Motor neuron (in vitro differentiated cells): ENCODE measurements at regions not wholly inside any gene's neighbourhood (a gene's known extent, or its start where the extent isn't known, plus 50 kb on each side); places are given as distances from the start of the nearest gene placed in this dataset.

Source experiments
- ATAC-seq, 8 experiments: fragments of 200-7000 bp; cut with Tn5 transposase; replicated peaks in 6 of 8; 2 replicates each; pipeline ENCODE4 v1.8.0; 2021; ENCODE audit warnings: mild to moderate bottlenecking in 8 of 8, moderate library complexity in 8 of 8
- H3K27ac ChIP-seq, 2 donors: fragments of 250-450 bp; sonication (Bioruptor Pico); 2 replicates each; pipeline ENCODE4 v1.9.0; 2021; ENCODE audit warnings: antibody characterized with exemption in 2 of 2, mild to moderate bottlenecking in 2 of 2, moderate library complexity in 1 of 2
- H3K4me1 ChIP-seq, 2 donors: fragments of 250-450 bp; sonication (Bioruptor Pico); replicated peaks in 1 of 2; 2 replicates each; pipeline ENCODE4 v1.6.1; 2021; ENCODE audit warnings: antibody characterized with exemption in 2 of 2, mild to moderate bottlenecking in 2 of 2, moderate library complexity in 1 of 2
- H3K4me3 ChIP-seq, 5 donors: fragments of 250-450 bp; sonication (Bioruptor Pico); 2 replicates each; pipeline ENCODE4 v1.9.0; 2021; ENCODE audit warnings: antibody characterized with exemption in 5 of 5, mild to moderate bottlenecking in 5 of 5, moderate library complexity in 4 of 5
- WGBS, 10 experiments: fragments of 450-650 bp; shearing (Covaris generic); methylation state at CpG; one replicate each; pipeline ENCODE4 v1.0.0; 2022; 5-methylcytosine and 5-hydroxymethylcytosine counted together
- in situ Hi-C, 9 experiments: fragments of 400-800 bp; cut with MboI; loops; one replicate each; pipeline ENCODE4 v1.15.0; 2021; ENCODE audit warnings: low sequenced_read_pairs in 9 of 9, low pct_unique_long_range_greater_than_20kb in 2 of 9; ENCODE audit not compliant: unreplicated experiment in 9 of 9

DNA sequence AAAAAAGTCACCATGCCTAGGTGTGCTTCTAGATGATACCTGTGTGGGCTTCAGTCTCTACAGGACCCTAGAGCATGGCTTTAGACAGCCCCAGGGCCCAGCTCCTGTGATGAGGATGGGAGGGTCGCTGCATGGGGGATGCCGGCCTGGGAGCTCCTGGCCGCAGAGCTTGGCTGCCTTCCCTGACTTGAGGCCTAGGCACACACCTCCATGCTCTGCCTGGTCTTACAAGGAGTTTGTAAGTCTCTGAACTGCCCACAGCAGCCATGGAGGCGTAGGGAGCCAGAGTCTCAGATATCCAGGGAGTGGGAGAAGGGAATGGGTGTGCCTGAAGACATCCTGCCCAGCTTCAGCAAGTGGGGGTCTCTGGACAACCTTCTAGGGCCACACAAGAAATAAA lies 149.5 kb upstream of the MYL2 start:
- ATAC-seq, result no peak
- Histone ChIP-seq H3K27ac (no peak overlapping the region), H3K4me1 (peaks cover 9 to 13% of the 10 kb centered on the region in 2 donors), H3K4me3 (no peak overlapping the region)
- in situ Hi-C loops, result no loop called here
- WGBS, 10 experiments, result 17 to 100% (median 40%) methylated on average over 1 of the region's 4 CpGs; no CpG with 5 or more reads in 7 of the 10 experiments

- peaks cover 10 to 11% of the 10 kb centered on the region in 2 donors for H3K4me1 ChIP-seq
- ATAC-seq, result peak in 5 of 8 experiments; percentile 82 to 97 (median 83)
- no peak overlapping the region for H3K4me3 ChIP-seq
- H3K27ac ChIP-seq, result no peak overlapping the region
- WGBS, 10 experiments, result 0 to 80% (median 20%) methylated on average over 1 to 4 of the region's 15 CpGs; no CpG with 5 or more reads in 2 of the 10 experiments
- in situ Hi-C loops, result no loop called here
These were observed 147.9 kb upstream of the MYL2 start for GRCh38 chr12:111068290-111068689.

- H3K4me3 ChIP-seq, result no peak overlapping the region
- H3K27ac ChIP-seq, result no peak overlapping the region
- in situ Hi-C loops, result no loop called here
- WGBS, 10 experiments, result 30 to 100% (median 90%) methylated on average over 1 to 4 of the region's 5 CpGs; no CpG with 5 or more reads in 3 of the 10 experiments
- peaks cover 11 to 19% of the 10 kb centered on the region in 2 donors for H3K4me1 ChIP-seq
- ATAC-seq, result no peak
These were observed 147.1 kb upstream of the MYL2 start for GRCh38 chr12:111067498-111067897.

GRCh38 chr12:111066744-111067437 lies 146.5 kb upstream of the MYL2 start:
- ATAC-seq, result peak in 6 of 8 experiments; percentile 13 to 69 (median 32)

DNA sequence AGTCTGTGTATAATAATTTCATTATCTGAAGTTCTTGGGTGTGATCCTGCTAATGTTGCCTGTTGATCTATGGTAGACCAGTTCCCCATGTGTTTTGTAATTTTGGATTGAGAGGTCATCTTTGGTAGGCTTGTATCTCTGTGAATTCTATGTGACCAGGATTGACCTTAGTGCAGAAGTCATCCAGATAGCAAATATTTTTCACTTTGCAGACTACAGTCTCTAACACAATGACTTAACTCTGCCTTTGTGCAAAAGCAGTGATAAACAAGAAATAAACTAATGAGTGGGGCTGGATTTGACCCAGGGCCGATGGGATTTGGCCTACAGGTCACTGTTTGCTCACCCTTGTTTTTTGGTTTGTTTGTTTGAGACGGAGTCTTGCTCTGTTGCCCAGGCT lies 144.6 kb upstream of the MYL2 start:
- H3K4me3 ChIP-seq, result no peak overlapping the region
- in situ Hi-C loops, result no loop called here
- no peak overlapping the region for H3K27ac ChIP-seq
- no peak for ATAC-seq
- WGBS, 10 experiments, result 0 to 100% (median 80%) methylated on average over 1 to 2 of the region's 2 CpGs; no CpG with 5 or more reads in 5 of the 10 experiments
- H3K4me1 ChIP-seq, result peaks cover 17 to 28% of the 10 kb centered on the region in 2 donors

More at GRCh38 chr12:111066744-111067437, 146.5 kb upstream of the MYL2 start:
- H3K4me1 ChIP-seq, result peaks cover 11 to 21% of the 10 kb centered on the region in 2 donors
- WGBS, 10 experiments, result 14 to 100% (median 55%) methylated on average over 1 to 2 of the region's 5 CpGs; no CpG with 5 or more reads in 4 of the 10 experiments
- H3K27ac ChIP-seq, result no peak overlapping the region
- in situ Hi-C loops, result no loop called here
- no peak overlapping the region for H3K4me3 ChIP-seq

- Histone ChIP-seq H3K4me3 (no peak overlapping the region), H3K4me1 (peaks cover 17 to 28% of the 10 kb centered on the region in 2 donors), H3K27ac (no peak overlapping the region)
- 17 to 100% (median 80%) methylated on average over 1 to 3 of the region's 3 CpGs; no CpG with 5 or more reads in 2 of the 10 experiments for WGBS, 10 experiments
- in situ Hi-C loops, result no loop called here
- ATAC-seq, result no peak
These were observed 143.8 kb upstream of the MYL2 start for GRCh38 chr12:111064154-111064553.

GRCh38 chr12:111063295-111064026 lies 143.1 kb upstream of the MYL2 start:
- ATAC-seq, result peak in 5 of 8 experiments; percentile 37 to 53 (median 48)
- 19 to 92% (median 60%) methylated on average over 1 to 6 of the region's 22 CpGs; no CpG with 5 or more reads in 2 of the 10 experiments for WGBS, 10 experiments
- Histone ChIP-seq H3K27ac (no peak overlapping the region), H3K4me1 (peaks cover 14 to 24% of the 10 kb centered on the region in 2 donors), H3K4me3 (no peak overlapping the region)
- in situ Hi-C loops, result no loop called here

GRCh38 chr12:111057701-111058425 lies 137.5 kb upstream of the MYL2 start:
- H3K4me3 ChIP-seq, result no peak overlapping the region
- in situ Hi-C loops, result no loop called here
- no peak overlapping the region for H3K27ac ChIP-seq
- ATAC-seq, result peak in 4 of 8 experiments; percentile 43 to 66 (median 54)
- WGBS, 10 experiments, result 0 to 88% (median 39%) methylated on average over 2 to 6 of the region's 7 CpGs; no CpG with 5 or more reads in 3 of the 10 experiments
- H3K4me1 ChIP-seq, result peaks cover 17 to 18% of the 10 kb centered on the region in 2 donors

GRCh38 chr12:111056618-111057521 lies 136.5 kb upstream of the MYL2 start:
- peak in 3 of 8 experiments; percentile 24 to 48 (median 28) for ATAC-seq
- peaks cover 12 to 17% of the 10 kb centered on the region in 2 donors for H3K4me1 ChIP-seq
- no peak overlapping the region for H3K27ac ChIP-seq
- 37 to 100% (median 87%) methylated on average over 2 to 6 of the region's 8 CpGs; no CpG with 5 or more reads in 2 of the 10 experiments for WGBS, 10 experiments
- in situ Hi-C loops, result no loop called here
- H3K4me3 ChIP-seq, result no peak overlapping the region

- peak in 1 of 8 experiments; percentile 47 for ATAC-seq
- in situ Hi-C loops, result no loop called here
- peaks cover 5 to 11% of the 10 kb centered on the region in 2 donors for H3K4me1 ChIP-seq
- no peak overlapping the region for H3K4me3 ChIP-seq
- no peak overlapping the region for H3K27ac ChIP-seq
- 0 to 100% (median 85%) methylated on average over 1 to 2 of the region's 17 CpGs; no CpG with 5 or more reads in 6 of the 10 experiments for WGBS, 10 experiments
These were observed 135.0 kb upstream of the MYL2 start for GRCh38 chr12:111055181-111055880.

- Histone ChIP-seq H3K4me3 (no peak overlapping the region), H3K4me1 (no peaks in the 10 kb centered on the region), H3K27ac (no peak overlapping the region)
- no peak for ATAC-seq
- in situ Hi-C loops, result loop anchor here in 1 of 9 experiments (25.0 kb wide), 1 partner anchor 263 kb away; no protein-coding TSS in a partner anchor
- WGBS, 10 experiments, result 0 to 85% (median 25%) methylated on average over 1 to 2 of the region's 2 CpGs; no CpG with 5 or more reads in 2 of the 10 experiments
These were observed 128.6 kb upstream of the MYL2 start for GRCh38 chr12:111048991-111049390.
